Left lung (tissue), 4 donors: ENCODE measurements at regions not wholly inside any gene's neighbourhood (a gene's known extent, or its start where the extent isn't known, plus 50 kb on each side); places are given as distances from the start of the nearest gene placed in this dataset.

Experiments
- ATAC-seq: fragments of 200-7000 bp; cut with Tn5 transposase; one replicate; pipeline ENCODE4 v1.9.1; 2020; ENCODE audit warnings: moderate library complexity
- DNase-seq, 4 donors: peaks; one replicate each; pipeline ENCODE4 v3.0.0-alpha.2; 2013 to 2020
- H3K27ac ChIP-seq, 2 donors: fragments of 200-600 bp; sonication (generic) in 1 of 2; one replicate each; pipeline versions ENCODE4 v1.5.0 to v1.8.0; 2020 to 2021
- H3K27me3 ChIP-seq, 2 donors: fragments of 200-600 bp; sonication (generic) in 1 of 2; one replicate each; pipeline versions ENCODE4 v1.5.0 to v1.8.0; 2020 to 2021
- H3K36me3 ChIP-seq, 2 donors: fragments of 200-600 bp; sonication (generic) in 1 of 2; one replicate each; pipeline versions ENCODE4 v1.5.0 to v1.8.0; 2020 to 2021
- H3K4me1 ChIP-seq, 2 donors: fragments of 200-600 bp; one replicate each; pipeline ENCODE4 v1.8.0; 2021
- H3K4me3 ChIP-seq, 2 donors: fragments of 200-600 bp; sonication (generic) in 1 of 2; one replicate each; pipeline versions ENCODE4 v1.5.0 to v1.8.0; 2020 to 2021; ENCODE audit warnings: mild to moderate bottlenecking in 1 of 2
- H3K9me3 ChIP-seq, 2 donors: fragments of 200-600 bp; sonication (generic) in 1 of 2; one replicate each; pipeline versions ENCODE4 v1.5.0 to v1.8.0; 2020 to 2021
- intact Hi-C, 2 donors: fragments of 100-400 bp; cut with DNase I; formaldehyde crosslinking; loops; one replicate each; pipeline versions ENCODE4 v1.11.2 to v1.14.2; 2022
- TF ChIP-seq, protein P1 (sequence below), 2 donors: fragments of 200-600 bp; sonication (generic) in 1 of 2; IDR thresholded peaks; one replicate each; pipeline versions ENCODE4 v1.5.0 to v1.8.0; 2021; ENCODE audit warnings: antibody characterized with exemption in 2 of 2
- donor health status: DM: no; HTN: yes; CAD: no.
- donor health status: DM: no; HTN: no; CAD: no.

DNA sequence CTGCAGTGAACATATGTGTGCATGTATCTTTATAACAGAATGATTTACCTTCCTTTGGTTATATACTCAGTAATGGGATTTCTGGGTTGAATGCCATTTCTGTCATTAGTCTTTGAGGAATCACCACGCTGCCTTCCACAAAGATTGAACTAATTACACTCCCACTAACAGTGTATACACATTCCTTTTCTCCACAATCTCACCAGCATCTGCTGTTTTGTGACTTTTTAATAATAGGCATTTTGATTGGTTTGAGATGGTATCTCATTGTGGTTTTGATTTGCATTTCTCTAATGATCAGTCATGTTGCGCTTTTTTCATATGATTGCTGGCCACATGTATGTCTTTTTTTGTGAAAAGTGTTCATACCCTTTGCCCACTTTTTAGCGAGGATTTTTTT, 680.5 kb downstream of the PTPRC start:
- H3K4me3 ChIP-seq, result no peak overlapping the region
- TF ChIP-seq, protein P1, sequence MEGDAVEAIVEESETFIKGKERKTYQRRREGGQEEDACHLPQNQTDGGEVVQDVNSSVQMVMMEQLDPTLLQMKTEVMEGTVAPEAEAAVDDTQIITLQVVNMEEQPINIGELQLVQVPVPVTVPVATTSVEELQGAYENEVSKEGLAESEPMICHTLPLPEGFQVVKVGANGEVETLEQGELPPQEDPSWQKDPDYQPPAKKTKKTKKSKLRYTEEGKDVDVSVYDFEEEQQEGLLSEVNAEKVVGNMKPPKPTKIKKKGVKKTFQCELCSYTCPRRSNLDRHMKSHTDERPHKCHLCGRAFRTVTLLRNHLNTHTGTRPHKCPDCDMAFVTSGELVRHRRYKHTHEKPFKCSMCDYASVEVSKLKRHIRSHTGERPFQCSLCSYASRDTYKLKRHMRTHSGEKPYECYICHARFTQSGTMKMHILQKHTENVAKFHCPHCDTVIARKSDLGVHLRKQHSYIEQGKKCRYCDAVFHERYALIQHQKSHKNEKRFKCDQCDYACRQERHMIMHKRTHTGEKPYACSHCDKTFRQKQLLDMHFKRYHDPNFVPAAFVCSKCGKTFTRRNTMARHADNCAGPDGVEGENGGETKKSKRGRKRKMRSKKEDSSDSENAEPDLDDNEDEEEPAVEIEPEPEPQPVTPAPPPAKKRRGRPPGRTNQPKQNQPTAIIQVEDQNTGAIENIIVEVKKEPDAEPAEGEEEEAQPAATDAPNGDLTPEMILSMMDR (IDR thresholded peaks at IDR 0.05), result no peak
- no peak for ATAC-seq
- no peak overlapping the region for H3K27ac ChIP-seq
- DNase-seq, result no peak
- no peaks in the 10 kb centered on the region for H3K4me1 ChIP-seq
- intact Hi-C loops, result no loop called here
- no peaks in the 10 kb centered on the region for H3K27me3 ChIP-seq
- H3K36me3 ChIP-seq, result no peaks in the 10 kb centered on the region
- no peaks in the 10 kb centered on the region for H3K9me3 ChIP-seq

DNA sequence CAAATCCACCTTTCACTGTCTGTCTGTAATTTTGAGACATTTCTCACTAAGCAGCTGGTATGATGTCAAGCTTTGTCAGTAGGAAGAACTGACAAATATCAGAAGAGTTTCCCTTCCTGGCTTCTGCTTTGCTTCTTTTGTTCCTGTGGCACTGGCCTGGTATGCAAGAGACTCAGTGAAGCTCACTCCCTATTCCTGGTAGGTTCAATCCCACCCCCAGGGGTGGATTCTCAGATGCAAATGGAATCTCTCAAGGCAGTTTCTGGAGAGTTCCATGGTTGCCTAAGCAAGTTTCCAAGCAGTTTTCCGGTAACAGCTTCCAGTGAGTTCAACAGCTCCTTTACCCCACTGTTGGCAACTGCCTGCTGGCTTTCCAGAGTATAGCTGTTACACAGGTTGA, 683.4 kb downstream of the PTPRC start:
- intact Hi-C loops, result no loop called here
- H3K9me3 ChIP-seq, result peaks cover 0 to 7% of the 10 kb centered on the region in 2 donors
- TF ChIP-seq, protein P1 (IDR thresholded peaks at IDR 0.05), result no peak
- no peaks in the 10 kb centered on the region for H3K4me1 ChIP-seq
- H3K36me3 ChIP-seq, result no peaks in the 10 kb centered on the region
- H3K27ac ChIP-seq, result no peak overlapping the region
- H3K27me3 ChIP-seq, result no peaks in the 10 kb centered on the region
- no peak for DNase-seq
- no peak for ATAC-seq
- H3K4me3 ChIP-seq, result no peak overlapping the region

DNA sequence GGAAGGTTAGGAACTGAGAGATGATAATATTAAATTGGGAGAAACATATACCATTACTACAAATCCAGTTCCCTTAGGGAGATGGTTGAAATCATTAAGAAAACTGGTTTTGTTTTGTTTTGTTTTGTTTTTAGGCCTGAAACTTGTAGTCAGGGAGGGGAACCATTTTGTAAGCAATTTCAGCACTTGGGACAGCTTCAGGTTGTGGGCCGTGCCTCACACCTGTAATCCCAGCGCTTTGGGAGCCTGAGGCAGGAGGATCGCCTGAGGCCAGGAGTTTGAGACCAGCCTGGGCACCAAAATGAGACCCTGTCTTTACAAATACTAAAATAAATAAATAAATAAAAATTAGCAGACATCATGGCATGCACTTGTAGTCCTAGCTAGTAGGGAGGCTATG, 694.3 kb upstream of the NR5A2 start:
- Histone ChIP-seq H3K9me3 (no peaks in the 10 kb centered on the region), H3K4me3 (no peak overlapping the region), H3K27ac (no peak overlapping the region), H3K4me1 (no peaks in the 10 kb centered on the region), H3K36me3 (no peaks in the 10 kb centered on the region), H3K27me3 (no peaks in the 10 kb centered on the region)
- DNase-seq (peak in 1 of 4 donors; percentile 25), ATAC-seq (no peak)
- intact Hi-C loops, result no loop called here
- TF ChIP-seq, protein P1 (IDR thresholded peaks at IDR 0.05), result no peak

DNA sequence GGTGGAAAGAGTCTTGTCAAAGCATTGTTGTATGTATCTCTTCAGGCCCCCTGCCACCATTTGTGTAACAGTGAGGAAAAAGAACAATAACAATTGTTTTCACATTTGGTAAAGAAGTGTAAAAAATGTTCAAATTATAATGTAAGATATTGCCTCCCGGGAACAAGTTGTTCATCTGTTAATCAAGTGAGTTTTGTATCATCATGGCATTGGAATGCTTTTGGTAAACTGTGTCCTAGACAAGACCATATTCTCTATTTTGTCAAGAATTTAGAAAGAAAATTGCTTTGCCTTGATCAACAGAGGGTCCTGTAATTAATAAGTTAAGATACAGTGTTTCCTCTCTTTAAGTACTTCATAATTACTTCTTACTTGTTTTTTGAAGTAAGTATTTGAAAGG, 692.0 kb upstream of the NR5A2 start:
- H3K4me3 ChIP-seq, result no peak overlapping the region
- TF ChIP-seq, protein P1 (IDR thresholded peaks at IDR 0.05), result no peak
- DNase-seq (no peak), ATAC-seq (no peak)
- no peaks in the 10 kb centered on the region for H3K9me3 ChIP-seq
- no peak overlapping the region for H3K27ac ChIP-seq
- H3K36me3 ChIP-seq, result no peaks in the 10 kb centered on the region
- H3K4me1 ChIP-seq, result no peaks in the 10 kb centered on the region
- H3K27me3 ChIP-seq, result no peaks in the 10 kb centered on the region
- intact Hi-C loops, result no loop called here

DNA sequence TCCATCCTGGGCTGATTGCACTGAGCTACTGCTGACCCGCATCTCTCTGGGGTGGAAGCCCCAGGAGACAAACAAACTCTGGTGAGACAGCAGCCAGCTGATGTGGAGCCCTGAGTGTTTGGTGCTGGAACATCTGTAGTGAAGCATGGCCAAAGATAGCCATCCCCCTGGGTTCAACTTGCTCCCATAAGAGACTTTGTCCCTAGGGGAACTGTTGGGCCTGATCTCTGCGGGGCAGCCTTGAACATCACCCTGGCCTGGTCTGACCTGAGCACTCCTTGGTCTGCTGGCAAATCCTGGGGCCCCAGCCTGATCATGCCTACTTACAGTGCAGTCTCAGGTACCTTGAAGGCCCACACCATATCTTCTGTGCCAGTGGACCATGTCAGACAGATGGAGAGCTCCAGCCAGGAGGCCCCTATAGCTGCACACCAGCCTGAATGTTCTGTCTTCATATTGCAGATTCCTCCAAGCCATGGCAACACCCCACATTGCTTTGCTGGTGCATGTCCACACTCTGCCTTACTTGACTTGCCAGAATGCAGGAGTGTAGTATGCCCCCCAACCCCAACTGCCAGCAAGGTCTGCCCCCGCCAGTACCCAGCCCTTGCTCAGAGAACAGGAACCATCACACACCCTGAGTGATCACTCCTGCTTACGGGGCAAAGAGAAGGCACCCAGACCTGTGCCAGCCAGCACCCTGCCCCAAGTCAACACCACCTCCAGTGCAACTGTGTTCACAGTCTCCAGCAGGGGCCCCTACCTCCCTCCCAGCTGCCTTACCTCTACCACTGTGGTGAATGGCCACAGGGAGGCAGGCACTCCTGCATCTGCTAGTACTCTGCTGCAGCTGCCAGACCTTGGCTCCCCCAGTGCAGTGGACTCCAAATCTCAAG, 690.5 kb upstream of the NR5A2 start:
- no peak overlapping the region for H3K4me3 ChIP-seq
- H3K27me3 ChIP-seq, result no peaks in the 10 kb centered on the region
- intact Hi-C loops, result no loop called here
- H3K4me1 ChIP-seq, result no peaks in the 10 kb centered on the region
- no peak overlapping the region for H3K27ac ChIP-seq
- TF ChIP-seq, protein P1 (IDR thresholded peaks at IDR 0.05), result no peak
- H3K9me3 ChIP-seq, result no peaks in the 10 kb centered on the region
- DNase-seq (peak in 1 of 4 donors; percentile 43), ATAC-seq (no peak)
- no peaks in the 10 kb centered on the region for H3K36me3 ChIP-seq
